ENCODE measurements at regions not wholly inside any gene's neighbourhood (a gene's known extent, or its start where the extent isn't known, plus 50 kb on each side); places are given as distances from the start of the nearest gene placed in this dataset.
A peak's percentile ranks its signal among the peaks of the same experiment; 100 is the strongest.

DNA sequence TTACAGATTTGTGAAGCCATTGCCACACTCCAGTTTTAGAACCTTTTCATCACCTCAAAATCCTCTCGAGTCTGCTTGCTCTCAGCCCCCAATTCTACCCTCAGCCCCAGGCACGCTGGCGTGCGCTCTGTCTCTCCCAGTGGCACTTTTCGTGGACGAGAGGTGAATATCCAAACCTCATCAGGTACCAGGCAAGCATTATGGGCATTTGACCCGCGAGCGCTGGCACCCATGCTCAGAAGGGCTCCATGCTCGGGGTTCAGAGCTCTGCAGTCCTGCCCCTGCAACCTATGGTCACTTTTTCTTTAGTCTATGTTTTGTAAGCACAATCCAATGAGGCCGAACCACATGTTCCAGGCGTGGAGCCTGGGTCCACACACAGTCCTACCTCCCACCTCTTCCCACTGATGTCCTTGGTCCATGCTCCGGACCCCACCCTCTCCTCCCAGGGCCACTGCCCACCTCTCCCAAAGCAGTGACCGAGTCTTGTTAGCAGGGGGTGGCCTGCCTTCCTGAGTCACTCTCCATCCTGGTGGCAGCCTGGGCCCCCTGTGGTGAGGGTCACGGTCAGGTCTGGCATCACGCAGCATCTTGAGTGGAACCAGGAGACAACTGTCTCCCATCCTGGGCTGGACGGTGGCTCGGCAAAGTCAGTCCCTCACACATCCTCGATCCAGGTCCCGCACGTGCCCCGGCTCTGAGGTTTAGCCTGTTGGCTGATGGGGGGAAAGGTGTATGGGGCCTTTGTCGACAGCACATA lies 256.9 kb downstream of the NDUFA10 start:
- no peak for DNase-seq (ENCODE audit: low read depth, low spot score)
- in situ Hi-C loops (cut with HindIII; ENCODE audit: low pct_unique_long_range_greater_than_20kb, low sequenced_read_pairs), result no loop called here

DNA sequence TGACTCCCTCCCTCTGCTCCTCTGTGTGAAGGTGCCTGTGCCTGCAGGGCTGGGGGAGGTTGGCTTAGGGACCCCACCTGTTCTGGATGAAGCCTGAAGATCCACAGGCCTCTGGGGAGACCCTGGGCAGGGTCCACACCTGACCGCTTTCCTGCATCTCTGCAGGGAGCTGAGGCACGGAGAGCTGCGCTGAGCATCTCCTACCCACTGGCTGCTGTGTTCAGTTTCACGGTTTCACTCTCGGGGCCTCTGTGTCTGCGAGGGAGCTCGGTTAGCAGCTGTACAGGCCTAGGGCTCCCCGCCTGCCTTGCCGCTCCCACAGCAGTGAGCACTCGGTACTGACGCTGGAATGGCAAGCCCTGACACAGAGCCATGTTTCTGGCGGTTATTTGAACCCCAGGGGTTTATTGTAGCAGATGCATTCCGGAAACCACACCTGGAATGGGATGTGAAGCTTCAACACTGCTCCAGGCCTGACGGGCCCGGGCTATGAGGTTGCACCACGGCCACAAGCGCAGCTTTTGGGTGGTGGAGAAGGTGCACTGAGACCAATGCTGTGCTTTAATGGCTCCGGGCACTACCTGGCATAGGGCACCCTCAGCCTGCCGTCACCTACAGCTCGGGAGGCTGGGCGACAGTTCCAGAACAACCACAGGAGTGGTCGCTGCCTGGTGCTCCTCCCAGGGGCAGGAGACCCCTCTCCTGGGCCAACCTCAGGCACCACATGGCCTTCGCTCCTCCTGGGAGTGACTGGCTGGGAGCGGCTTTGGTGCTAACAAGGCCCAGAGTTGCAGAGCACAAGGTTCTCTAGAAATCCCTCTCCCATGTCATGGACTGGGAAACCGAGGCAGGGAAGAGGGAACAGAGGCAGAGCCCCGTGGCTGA lies 257.9 kb downstream of the NDUFA10 start:
- no peak for DNase-seq (ENCODE audit: low read depth, low spot score)
- in situ Hi-C loops (cut with HindIII; ENCODE audit: low pct_unique_long_range_greater_than_20kb, low sequenced_read_pairs), result no loop called here

DNA sequence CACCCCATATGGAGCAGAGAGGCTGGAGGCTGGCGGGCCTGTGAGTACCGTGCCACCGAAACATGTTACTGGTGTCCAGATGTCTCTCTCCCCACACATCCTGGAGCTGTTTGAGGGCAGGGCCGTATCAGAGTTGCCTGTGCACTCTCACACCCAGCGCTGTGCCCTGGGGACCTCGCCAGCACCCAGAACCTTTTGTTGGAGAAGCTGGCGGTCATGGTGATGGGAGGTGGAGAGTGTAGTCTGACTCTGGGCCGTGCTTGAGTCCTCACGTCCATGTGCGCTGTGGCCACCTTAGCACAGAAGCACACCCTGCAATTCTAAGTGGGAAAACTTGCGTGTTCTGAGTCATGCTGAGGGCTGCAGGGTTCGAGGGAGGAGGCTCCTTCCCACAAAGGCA lies 259.2 kb downstream of the NDUFA10 start:
- no peak for DNase-seq (ENCODE audit: low read depth, low spot score)
- in situ Hi-C loops (cut with HindIII; ENCODE audit: low pct_unique_long_range_greater_than_20kb, low sequenced_read_pairs), result no loop called here

GRCh38 chr2:239765076-239765845 lies 259.9 kb downstream of the NDUFA10 start:
- no peak for DNase-seq (ENCODE audit: low read depth, low spot score)
- in situ Hi-C loops (cut with HindIII; ENCODE audit: low pct_unique_long_range_greater_than_20kb, low sequenced_read_pairs), result no loop called here

DNA sequence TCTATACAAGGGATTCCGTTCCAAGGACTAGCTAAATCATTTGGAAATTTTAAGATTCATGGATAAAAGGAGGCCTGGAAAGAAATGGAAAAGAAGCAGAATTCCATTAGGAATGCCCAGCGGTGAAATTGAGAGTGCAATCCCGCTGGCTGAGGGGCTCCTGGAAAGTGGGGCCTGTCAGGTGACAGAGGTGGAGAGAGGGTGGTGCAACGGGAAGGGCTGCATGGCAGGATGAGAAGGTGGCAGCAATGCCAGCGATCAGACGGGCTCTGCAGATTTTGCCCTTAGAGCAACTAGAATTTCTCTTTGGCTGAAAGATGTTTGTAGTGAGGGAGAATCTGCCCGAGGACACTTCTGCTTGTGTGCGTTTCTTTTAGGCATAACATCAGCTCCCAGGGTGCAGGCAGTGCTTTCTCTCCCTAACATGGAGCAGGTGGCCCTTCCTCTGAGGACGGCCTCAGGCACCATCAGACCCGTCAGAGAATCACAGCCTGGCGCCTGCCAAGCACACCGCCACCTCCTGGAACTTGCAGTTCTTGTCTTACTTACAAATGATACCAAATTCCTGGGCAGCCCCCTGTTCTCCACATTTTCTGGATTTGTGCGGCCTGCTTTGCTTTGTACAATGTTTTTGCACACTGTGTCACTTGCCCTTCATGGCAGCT lies 261.6 kb downstream of the NDUFA10 start:
- in situ Hi-C loops (cut with HindIII; ENCODE audit: low pct_unique_long_range_greater_than_20kb, low sequenced_read_pairs), result no loop called here
- DNase-seq (ENCODE audit: low read depth, low spot score), result peak; percentile 23

DNA sequence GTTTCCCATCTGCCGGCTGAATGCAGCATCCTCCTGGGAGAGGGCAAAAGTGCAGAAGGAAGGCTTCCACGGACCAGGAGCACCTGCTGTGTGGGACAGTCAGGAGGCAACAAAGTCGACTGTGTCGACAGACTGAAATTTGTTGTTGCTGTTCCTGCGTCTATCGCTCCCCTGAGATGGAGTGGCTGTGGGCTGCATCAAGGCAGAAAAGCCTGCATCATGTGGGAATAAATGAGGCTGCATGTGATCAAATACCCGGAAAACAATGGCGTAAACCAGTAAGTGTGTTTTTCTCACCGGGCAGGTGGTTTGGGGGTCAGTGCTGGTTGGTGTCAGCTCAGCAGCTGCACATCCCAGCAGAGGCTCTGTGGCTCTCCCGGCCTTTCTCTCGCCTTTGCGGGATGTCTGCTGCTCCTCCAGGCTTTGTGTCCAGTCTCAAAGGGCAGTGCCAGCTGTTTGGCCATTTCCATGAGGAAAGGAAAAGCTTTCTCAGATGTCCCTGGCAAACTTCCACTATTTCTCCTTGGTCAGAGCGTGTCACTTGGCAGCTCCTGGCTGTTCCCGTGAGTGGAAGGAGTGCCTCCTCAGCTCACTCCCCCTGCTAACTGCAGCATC lies 262.4 kb downstream of the NDUFA10 start:
- in situ Hi-C loops (cut with HindIII; ENCODE audit: low pct_unique_long_range_greater_than_20kb, low sequenced_read_pairs), result no loop called here
- no peak for DNase-seq (ENCODE audit: low read depth, low spot score)

DNA sequence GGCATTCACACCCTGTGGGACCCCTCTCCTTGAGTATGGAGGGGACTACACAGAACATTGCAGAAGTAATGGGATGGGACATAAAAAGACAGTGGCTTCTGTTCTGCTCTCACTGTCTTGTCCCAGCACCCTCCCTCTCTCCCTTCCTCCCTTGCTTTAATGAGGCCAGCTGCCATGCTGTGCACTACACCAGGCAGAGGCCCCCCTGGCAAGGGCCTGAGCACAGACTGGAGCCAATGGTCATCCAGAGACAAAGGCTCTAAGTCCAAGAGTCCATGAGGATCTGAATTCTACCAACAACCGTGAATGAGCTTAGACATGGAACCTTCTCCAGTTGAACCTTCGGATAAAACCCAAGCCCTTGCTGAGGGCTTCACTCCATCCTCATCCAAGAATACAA lies 263.0 kb downstream of the NDUFA10 start:
- no peak for DNase-seq (ENCODE audit: low read depth, low spot score)
- in situ Hi-C loops (cut with HindIII; ENCODE audit: low pct_unique_long_range_greater_than_20kb, low sequenced_read_pairs), result no loop called here

DNA sequence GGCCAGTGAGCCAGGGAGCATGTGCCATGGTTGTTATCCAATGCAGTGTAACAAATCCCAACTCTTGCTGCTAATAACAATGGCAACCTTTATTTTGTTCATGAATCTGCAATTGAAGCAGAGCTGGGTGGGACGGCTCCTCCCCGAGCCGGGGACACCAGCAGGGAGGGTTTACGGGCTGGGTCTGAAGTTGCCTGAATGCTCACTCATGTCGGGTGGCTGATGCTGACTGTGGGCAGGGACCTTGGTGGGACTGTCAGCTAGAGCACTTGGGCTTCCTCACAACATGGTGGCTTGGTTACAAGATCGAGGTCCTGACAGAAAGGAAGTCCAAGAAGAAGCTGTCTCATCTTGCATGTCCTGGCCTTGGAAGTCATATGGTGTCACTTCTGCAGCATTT lies 264.5 kb downstream of the NDUFA10 start:
- no peak for DNase-seq (ENCODE audit: low read depth, low spot score)
- in situ Hi-C loops (cut with HindIII; ENCODE audit: low pct_unique_long_range_greater_than_20kb, low sequenced_read_pairs), result no loop called here

DNA sequence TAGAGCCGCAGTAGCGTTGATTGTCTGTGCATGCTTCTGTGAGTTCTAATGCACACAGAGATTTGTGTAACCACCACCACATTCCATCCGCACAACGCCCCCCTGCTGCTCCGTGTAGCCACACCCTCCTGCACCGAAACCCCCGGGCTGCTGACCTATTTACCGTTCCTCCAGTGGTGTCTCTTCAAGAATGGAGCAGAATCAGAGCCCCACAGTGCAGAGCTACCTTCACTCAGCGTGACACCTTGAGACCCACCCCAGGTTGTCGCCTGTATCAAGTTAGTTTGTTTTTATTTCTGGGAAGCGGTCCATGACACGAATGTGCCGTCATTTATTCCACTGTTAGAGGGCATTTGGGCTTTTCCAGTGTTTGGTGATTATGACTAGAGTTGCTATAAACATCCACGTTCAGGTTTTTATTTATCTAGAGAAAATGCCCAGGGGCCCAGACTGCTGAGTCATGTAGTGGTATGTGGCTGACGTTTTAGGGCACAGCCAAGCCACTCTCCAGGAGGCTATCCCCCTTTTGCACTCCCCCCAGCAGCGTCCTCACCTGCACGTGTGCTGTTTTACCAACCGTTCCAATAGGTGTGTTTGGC lies 266.8 kb downstream of the NDUFA10 start:
- in situ Hi-C loops (cut with HindIII; ENCODE audit: low pct_unique_long_range_greater_than_20kb, low sequenced_read_pairs), result no loop called here
- no peak for DNase-seq (ENCODE audit: low read depth, low spot score)

- DNase-seq (ENCODE audit: low read depth, low spot score), result no peak
- in situ Hi-C loops (cut with HindIII; ENCODE audit: low pct_unique_long_range_greater_than_20kb, low sequenced_read_pairs), result no loop called here
Observed at GRCh38 chr2:239756790-239757760, 268.1 kb downstream of the NDUFA10 start.

GRCh38 chr2:239756031-239756789 lies 268.9 kb downstream of the NDUFA10 start:
- in situ Hi-C loops (cut with HindIII; ENCODE audit: low pct_unique_long_range_greater_than_20kb, low sequenced_read_pairs), result no loop called here
- no peak for DNase-seq (ENCODE audit: low read depth, low spot score)

DNA sequence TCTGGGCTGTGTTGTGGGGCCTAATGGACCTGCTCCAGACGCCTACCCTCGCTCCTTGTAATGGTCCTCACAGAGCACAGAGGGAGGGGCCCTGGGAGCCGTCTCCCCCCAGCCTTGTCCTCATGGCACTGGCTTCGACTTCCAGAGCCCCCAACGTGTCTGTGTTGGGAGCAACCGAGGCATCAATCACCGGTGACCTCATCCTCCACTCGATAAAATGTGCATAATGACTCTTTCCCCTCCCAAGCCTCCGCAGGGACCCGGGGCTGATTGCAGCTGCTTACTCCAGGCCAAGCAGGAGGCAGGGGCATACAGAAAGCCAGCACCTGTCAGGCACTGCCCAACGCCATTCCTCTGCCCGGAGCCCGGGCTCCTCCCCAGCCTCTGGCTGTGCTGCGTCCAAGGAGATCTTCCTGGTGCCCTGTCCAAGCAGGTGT lies 271.7 kb downstream of the NDUFA10 start:
- in situ Hi-C loops (cut with HindIII; ENCODE audit: low pct_unique_long_range_greater_than_20kb, low sequenced_read_pairs), result no loop called here
- DNase-seq (ENCODE audit: low read depth, low spot score), result no peak

DNA sequence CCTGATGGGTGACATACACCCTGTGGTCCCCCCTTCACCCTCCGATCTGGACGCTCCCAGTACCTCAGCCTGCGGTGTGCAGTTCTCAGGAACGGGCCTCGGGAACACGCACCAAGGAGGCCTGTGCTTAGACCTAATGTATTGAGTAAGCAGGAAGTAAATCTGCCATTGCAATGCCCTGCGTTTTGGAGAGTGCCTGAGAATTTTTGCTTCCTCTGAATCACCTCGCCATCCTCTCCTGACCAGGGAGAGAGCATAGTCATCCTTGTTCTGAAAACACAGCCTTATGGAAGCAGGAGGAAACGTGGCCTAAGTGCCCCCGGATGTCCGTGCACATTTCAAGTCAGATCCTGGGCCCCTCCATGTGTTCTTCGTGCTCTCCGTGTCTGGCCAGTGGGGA lies 272.2 kb downstream of the NDUFA10 start:
- DNase-seq (ENCODE audit: low read depth, low spot score), result no peak
- in situ Hi-C loops (cut with HindIII; ENCODE audit: low pct_unique_long_range_greater_than_20kb, low sequenced_read_pairs), result no loop called here

DNA sequence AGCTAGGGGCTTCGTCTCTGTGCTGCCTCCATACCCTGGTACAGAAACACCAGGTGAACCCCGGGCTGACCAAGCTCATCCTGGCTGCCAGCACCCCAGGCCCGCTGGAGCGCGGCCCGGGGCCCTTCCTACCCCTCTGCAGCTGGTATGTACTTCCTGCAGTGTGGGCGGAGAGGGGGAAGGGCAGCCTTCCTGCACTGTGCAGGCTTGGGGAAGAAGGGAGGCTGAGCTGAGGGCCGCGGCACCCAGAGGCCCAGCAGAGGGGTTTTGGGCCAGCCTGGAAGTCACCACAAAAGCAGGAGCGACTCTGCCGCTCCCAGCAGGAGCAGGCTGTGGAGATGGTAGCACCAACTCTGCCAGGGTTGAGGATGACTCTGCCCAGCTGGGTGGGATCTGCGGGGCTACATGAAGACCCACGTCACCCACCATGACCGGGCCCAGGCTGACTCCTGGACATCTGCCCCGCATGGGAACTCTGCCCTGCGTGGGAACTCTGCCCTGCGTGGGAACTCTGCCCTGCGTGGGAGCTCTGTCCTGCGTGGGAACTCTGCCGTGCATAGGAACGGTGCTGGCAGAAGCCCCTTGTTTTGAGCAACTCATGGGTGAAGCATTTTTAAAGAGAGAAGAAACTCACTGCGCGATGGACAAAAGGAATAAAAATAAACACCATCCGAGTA lies 273.3 kb downstream of the NDUFA10 start:
- in situ Hi-C loops (cut with HindIII; ENCODE audit: low pct_unique_long_range_greater_than_20kb, low sequenced_read_pairs), result no loop called here
- DNase-seq (ENCODE audit: low read depth, low spot score), result no peak

Data from SK-MEL-5 (cell line).